H9 (cell line): ENCODE measurements at regions not wholly inside any gene's neighbourhood (a gene's known extent, or its start where the extent isn't known, plus 50 kb on each side); places are given as distances from the start of the nearest gene placed in this dataset.

Source experiments
- DNase-seq: peaks from one replicate; pipeline ENCODE4 v3.0.0-alpha.2; 2017
- H2AFZ ChIP-seq: one replicate; pipeline ENCODE4 v1.6.1; 2013; ENCODE audit warnings: mild to moderate bottlenecking, low read length, control low read depth, moderate library complexity
- H2AK5ac ChIP-seq: 2 replicates; pipeline ENCODE4 v1.6.1; 2013; ENCODE audit warnings: low read length, control low read depth, mixed read lengths; ENCODE audit not compliant: insufficient read length
- H2BK120ac ChIP-seq: one replicate; pipeline ENCODE4 v1.6.1; 2013; ENCODE audit warnings: low read depth, mild to moderate bottlenecking, low read length, control low read depth, inconsistent platforms; ENCODE audit not compliant: poor library complexity, severe bottlenecking
- H2BK12ac ChIP-seq: 2 replicates; pipeline ENCODE4 v1.6.1; 2013; ENCODE audit warnings: low read length, control low read depth, mixed read lengths, low read depth; ENCODE audit not compliant: insufficient read length
- H2BK15ac ChIP-seq: 2 replicates; pipeline ENCODE4 v1.6.1; 2013; ENCODE audit warnings: low read depth, low read length, control low read depth
- H2BK20ac ChIP-seq: one replicate; pipeline ENCODE4 v1.6.1; 2013; ENCODE audit warnings: low read depth, mild to moderate bottlenecking, low read length, control low read depth, inconsistent platforms; ENCODE audit not compliant: poor library complexity, severe bottlenecking
- H2BK5ac ChIP-seq: 2 replicates; pipeline ENCODE4 v1.6.1; 2013; ENCODE audit warnings: low read length, control low read depth, mixed read lengths; ENCODE audit not compliant: insufficient read length
- H3K14ac ChIP-seq: 2 replicates; pipeline ENCODE4 v1.6.1; 2013; ENCODE audit warnings: low read length, control low read depth; ENCODE audit not compliant: insufficient read depth
- H3K18ac ChIP-seq: 2 replicates; pipeline ENCODE4 v1.6.1; 2013; ENCODE audit warnings: low read depth, mild to moderate bottlenecking, mixed read lengths, low read length, control low read depth; ENCODE audit not compliant: insufficient read length
- H3K23ac ChIP-seq: 2 replicates; pipeline ENCODE4 v1.6.1; 2013; ENCODE audit warnings: low read length, control low read depth, mixed read lengths, low read depth; ENCODE audit not compliant: insufficient read length
- H3K23me2 ChIP-seq: 2 replicates; pipeline ENCODE4 v1.6.1; 2013; ENCODE audit warnings: low read depth, mild to moderate bottlenecking, mixed read lengths, low read length, control low read depth; ENCODE audit not compliant: insufficient read length, poor library complexity, severe bottlenecking
- H3K27ac ChIP-seq: 2 replicates; pipeline ENCODE4 v1.5.1; 2013; ENCODE audit warnings: low read length, control low read depth, mixed read lengths, low read depth; ENCODE audit not compliant: insufficient read length
- H3K27me3 ChIP-seq: 2 replicates; pipeline ENCODE4 v1.6.1; 2013; ENCODE audit warnings: low read length, control low read depth, inconsistent platforms; ENCODE audit not compliant: insufficient read depth
- H3K4ac ChIP-seq: 2 replicates; pipeline ENCODE4 v1.6.1; 2013; ENCODE audit warnings: low read depth, mild to moderate bottlenecking, control low read depth, inconsistent platforms, low read length, moderate library complexity
- H3K4me1 ChIP-seq: 2 replicates; pipeline ENCODE4 v1.6.1; 2013; ENCODE audit warnings: low read length, control low read depth, inconsistent platforms; ENCODE audit not compliant: insufficient read depth
- H3K4me2 ChIP-seq: 2 replicates; pipeline ENCODE4 v1.6.1; 2013; ENCODE audit warnings: low read length, control low read depth, mixed read lengths; ENCODE audit not compliant: insufficient read length, insufficient read depth
- H3K56ac ChIP-seq: 2 replicates; pipeline ENCODE4 v1.6.1; 2013; ENCODE audit warnings: low read depth, mild to moderate bottlenecking, mixed read lengths, low read length, control low read depth; ENCODE audit not compliant: insufficient read length
- H3K79me1 ChIP-seq: 2 replicates; pipeline ENCODE4 v1.6.1; 2013; ENCODE audit warnings: low read depth, mild to moderate bottlenecking, moderate library complexity, low read length, control low read depth, inconsistent platforms; ENCODE audit not compliant: insufficient read depth, poor library complexity, severe bottlenecking
- H3K79me2 ChIP-seq: 2 replicates; pipeline ENCODE4 v1.6.1; 2013; ENCODE audit warnings: low read length, control low read depth, inconsistent platforms; ENCODE audit not compliant: insufficient read depth
- H3K9ac ChIP-seq: 2 replicates; pipeline ENCODE4 v1.6.1; 2013; ENCODE audit warnings: low read length, control low read depth, mixed read lengths; ENCODE audit not compliant: insufficient read length; ENCODE audit errors: extremely low read depth
- H3K9me3 ChIP-seq: one replicate; pipeline ENCODE4 v1.6.1; 2013; ENCODE audit warnings: low read depth, low read length, inconsistent platforms; ENCODE audit not compliant: control insufficient read depth
- H3T11ph ChIP-seq: one replicate; pipeline ENCODE4 v1.6.1; 2013; ENCODE audit warnings: mild to moderate bottlenecking, low read length, control low read depth, inconsistent platforms
- H4K20me1 ChIP-seq: one replicate; pipeline ENCODE4 v1.6.1; 2013; ENCODE audit not compliant: control insufficient read depth, insufficient read length, insufficient read depth
- H4K5ac ChIP-seq: 2 replicates; pipeline ENCODE4 v1.6.1; 2013; ENCODE audit warnings: low read depth, mild to moderate bottlenecking, mixed read lengths, low read length, control low read depth; ENCODE audit not compliant: insufficient read length
- H4K8ac ChIP-seq: replicated peaks from 2 replicates; pipeline ENCODE4 v1.6.1; 2013; ENCODE audit warnings: low read length, control low read depth, mixed read lengths, low read depth; ENCODE audit not compliant: insufficient read length
- H4K91ac ChIP-seq: 2 replicates; pipeline ENCODE4 v1.6.1; 2013; ENCODE audit warnings: low read depth, mild to moderate bottlenecking, moderate library complexity, mixed read lengths, low read length, control low read depth; ENCODE audit not compliant: insufficient read length
- H3K27ac Mint-ChIP-seq, 3 experiments: 2 replicates in 2 of 3; 3 replicates in 1 of 3; pipeline ENCODE4 v1.8.0; 2020 to 2021; ENCODE audit warnings: mixed read lengths in 3 of 3, mild to moderate bottlenecking in 1 of 3, moderate library complexity in 1 of 3
- H3K27me3 Mint-ChIP-seq: 2 replicates; pipeline ENCODE4 v1.8.0; 2021; ENCODE audit warnings: low read depth, mild to moderate bottlenecking, moderate library complexity, mixed read lengths
- H3K36me3 Mint-ChIP-seq, 3 experiments: 2 replicates in 2 of 3; 3 replicates in 1 of 3; pipeline ENCODE4 v1.8.0; 2020 to 2021; ENCODE audit warnings: low read depth in 3 of 3, mixed read lengths in 3 of 3; ENCODE audit not compliant: insufficient read depth in 1 of 3
- H3K4me1 Mint-ChIP-seq, 2 experiments: 2 replicates each; pipeline ENCODE4 v1.8.0; 2020; ENCODE audit warnings: mixed read lengths in 2 of 2
- H3K4me3 Mint-ChIP-seq, 2 experiments: 2 replicates in 1 of 2; 3 replicates in 1 of 2; pipeline ENCODE4 v1.8.0; 2020 to 2021; ENCODE audit warnings: mild to moderate bottlenecking in 2 of 2, mixed read lengths in 2 of 2, moderate library complexity in 1 of 2
- H3K9me3 Mint-ChIP-seq, 2 experiments: 2 replicates in 1 of 2; 3 replicates in 1 of 2; pipeline ENCODE4 v1.8.0; 2020; ENCODE audit warnings: mild to moderate bottlenecking in 2 of 2, mixed read lengths in 2 of 2, moderate library complexity in 1 of 2
- WGBS: extraction: QIAGEN DNeasy Blood & Tissue Kit; methylation state at CpG from one replicate; pipeline ENCODE4 v1.1.7; 2013; ENCODE audit warnings: missing lambda C conversion rate, low lambda C conversion rate, mixed read lengths; ENCODE audit not compliant: insufficient read length; ENCODE audit errors: extremely low coverage; 5-methylcytosine and 5-hydroxymethylcytosine counted together
- TF ChIP-seq, protein P1 (sequence below): fragments of 200-600 bp; sonication (generic); conservative IDR thresholded peaks from 3 replicates; pipeline ENCODE4 v1.8.0; 2021; ENCODE audit warnings: antibody characterized with exemption, mild to moderate bottlenecking

DNA sequence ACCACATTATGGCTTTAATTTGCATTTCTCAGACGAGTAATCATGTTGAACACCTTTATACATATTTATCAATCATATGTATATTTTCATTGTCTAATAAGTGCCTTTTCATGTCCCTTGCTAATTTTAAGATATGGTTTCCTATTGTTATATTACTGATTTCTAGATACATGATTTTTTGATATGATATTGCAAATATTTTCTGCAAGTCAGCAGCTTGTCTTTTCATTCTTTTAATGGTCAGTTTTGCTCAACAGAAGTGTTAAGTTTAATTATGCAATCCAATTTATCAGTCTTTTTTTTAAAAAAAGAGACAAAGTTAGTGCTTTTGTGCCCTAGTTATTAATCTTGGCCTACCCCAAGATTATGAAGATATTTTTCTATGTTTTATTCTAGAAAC is 1377.8 kb upstream of the CITED2 start:
- Histone ChIP-seq H2BK120ac (no peak overlapping the region), H2BK15ac (no peak overlapping the region), H4K20me1 (no peaks in the 10 kb centered on the region), H4K8ac (no peak overlapping the region), H3K14ac (no peak overlapping the region), H3K9ac (no peak overlapping the region), H3K79me1 (no peaks in the 10 kb centered on the region), H3K4me1 (no peaks in the 10 kb centered on the region), H3K27me3 (no peaks in the 10 kb centered on the region), H2BK12ac (no peak overlapping the region), H3K56ac (no peak overlapping the region), H3K4me2 (no peak overlapping the region), H4K5ac (no peak overlapping the region), H3K4ac (no peak overlapping the region), H3K18ac (no peak overlapping the region), H2AK5ac (no peak overlapping the region), H3K79me2 (no peaks in the 10 kb centered on the region), H3K27ac (no peak overlapping the region), H3T11ph (no peak overlapping the region), H4K91ac (no peak overlapping the region), H2AFZ (no peak overlapping the region), H3K9me3 (peaks cover 10% of the 10 kb centered on the region), H3K23ac (no peak overlapping the region), H2BK20ac (no peak overlapping the region), H2BK5ac (no peak overlapping the region), H3K23me2 (no peaks in the 10 kb centered on the region)
- peaks cover 18% of the 10 kb centered on the region in 2 experiments for H3K9me3 Mint-ChIP-seq
- no peak overlapping the region for H3K4me3 Mint-ChIP-seq
- TF ChIP-seq, protein P1, sequence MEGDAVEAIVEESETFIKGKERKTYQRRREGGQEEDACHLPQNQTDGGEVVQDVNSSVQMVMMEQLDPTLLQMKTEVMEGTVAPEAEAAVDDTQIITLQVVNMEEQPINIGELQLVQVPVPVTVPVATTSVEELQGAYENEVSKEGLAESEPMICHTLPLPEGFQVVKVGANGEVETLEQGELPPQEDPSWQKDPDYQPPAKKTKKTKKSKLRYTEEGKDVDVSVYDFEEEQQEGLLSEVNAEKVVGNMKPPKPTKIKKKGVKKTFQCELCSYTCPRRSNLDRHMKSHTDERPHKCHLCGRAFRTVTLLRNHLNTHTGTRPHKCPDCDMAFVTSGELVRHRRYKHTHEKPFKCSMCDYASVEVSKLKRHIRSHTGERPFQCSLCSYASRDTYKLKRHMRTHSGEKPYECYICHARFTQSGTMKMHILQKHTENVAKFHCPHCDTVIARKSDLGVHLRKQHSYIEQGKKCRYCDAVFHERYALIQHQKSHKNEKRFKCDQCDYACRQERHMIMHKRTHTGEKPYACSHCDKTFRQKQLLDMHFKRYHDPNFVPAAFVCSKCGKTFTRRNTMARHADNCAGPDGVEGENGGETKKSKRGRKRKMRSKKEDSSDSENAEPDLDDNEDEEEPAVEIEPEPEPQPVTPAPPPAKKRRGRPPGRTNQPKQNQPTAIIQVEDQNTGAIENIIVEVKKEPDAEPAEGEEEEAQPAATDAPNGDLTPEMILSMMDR = no peak
- H3K27me3 Mint-ChIP-seq = no peaks in the 10 kb centered on the region
- no peak for DNase-seq
- peaks cover 4 to 18% (median 17%) of the 10 kb centered on the region in 3 experiments; a peak in 5 of 7 replicates for H3K36me3 Mint-ChIP-seq
- no peaks in the 10 kb centered on the region for H3K4me1 Mint-ChIP-seq
- no peak overlapping the region for H3K27ac Mint-ChIP-seq
- WGBS = no CpG with 5 or more reads among the region's 1 CpG
